GM12878 (cell line): ENCODE measurements at regions not wholly inside any gene's neighbourhood (a gene's known extent, or its start where the extent isn't known, plus 50 kb on each side); places are given as distances from the start of the nearest gene placed in this dataset.

ENCODE experiments used
- CHD2 ChIP-seq: IDR thresholded peaks from 2 replicates; pipeline ENCODE4 v1.6.1; 2011; ENCODE audit warnings: low read depth, low read length, improper control_type of control experiment, borderline replicate concordance
- DPF2 ChIP-seq: fragments of 450-650 bp; IDR thresholded peaks from 2 replicates; pipeline ENCODE4 v1.6.1; 2017; ENCODE audit warnings: mild to moderate bottlenecking
- ETV6 ChIP-seq, 2 experiments: fragments of 450-650 bp in 1 of 2; IDR thresholded peaks in 1 of 2; conservative IDR thresholded peaks in 1 of 2; 2 replicates each; pipeline ENCODE4 v1.6.1; 2014; ENCODE audit warnings: antibody characterized with exemption in 1 of 2, borderline replicate concordance in 1 of 2, low read depth in 1 of 2, mild to moderate bottlenecking in 1 of 2, moderate library complexity in 1 of 2
- FOS ChIP-seq: IDR thresholded peaks from 3 replicates; pipeline ENCODE4 v1.6.1; 2011; ENCODE audit warnings: borderline replicate concordance; ENCODE audit not compliant: insufficient read length; ENCODE audit errors: extremely low read depth
- HCFC1 ChIP-seq: fragments of 150-350 bp; IDR thresholded peaks from 2 replicates; pipeline ENCODE4 v1.6.1; 2014; ENCODE audit warnings: low read length
- KDM1A ChIP-seq: fragments of 200-600 bp; sonication (generic); IDR thresholded peaks from 2 replicates; pipeline ENCODE4 v1.6.1; 2016; ENCODE audit warnings: borderline replicate concordance
- MTA3 ChIP-seq: IDR thresholded peaks from 2 replicates; pipeline ENCODE4 v1.6.1; 2012; ENCODE audit warnings: low read length, inconsistent platforms, borderline replicate concordance
- NBN ChIP-seq: fragments of 450-650 bp; IDR thresholded peaks from 2 replicates; pipeline ENCODE4 v1.6.1; 2016
- SREBF1 ChIP-seq: IDR thresholded peaks from 2 replicates; pipeline ENCODE4 v1.6.1; 2012; ENCODE audit warnings: mild to moderate bottlenecking, low read length
- YBX1 ChIP-seq: fragments of 450-650 bp; IDR thresholded peaks from 2 replicates; pipeline ENCODE4 v1.6.1; 2016; ENCODE audit warnings: antibody characterized with exemption
- YY1 ChIP-seq: IDR thresholded peaks from 2 replicates; pipeline ENCODE4 v1.6.1; 2011; ENCODE audit warnings: low read depth, mild to moderate bottlenecking, low read length
- TF ChIP-seq, protein P1 (sequence below): fragments of 450-650 bp; IDR thresholded peaks from 2 replicates; pipeline ENCODE4 v1.6.1; 2017; ENCODE audit warnings: mild to moderate bottlenecking, moderate library complexity
- TF ChIP-seq, protein P2 (sequence below): fragments of 450-650 bp; IDR thresholded peaks from 2 replicates; pipeline ENCODE4 v1.6.1; 2014; ENCODE audit warnings: mild to moderate bottlenecking
- TF ChIP-seq, protein P3 (sequence below): fragments of 450-650 bp; formaldehyde crosslinking; IDR thresholded peaks from 2 replicates; pipeline ENCODE4 v1.5.0; 2022; ENCODE audit warnings: mild to moderate bottlenecking, missing genetic modification characterization
- TF ChIP-seq, protein P4 (sequence below): fragments of 450-650 bp; IDR thresholded peaks from 2 replicates; pipeline ENCODE4 v1.6.1; 2016; ENCODE audit warnings: mild to moderate bottlenecking
- TF ChIP-seq, protein P5 (sequence below): fragments of 450-650 bp; IDR thresholded peaks from 2 replicates; pipeline ENCODE4 v1.6.1; 2017; ENCODE audit warnings: low read depth, mild to moderate bottlenecking, moderate library complexity

DNA sequence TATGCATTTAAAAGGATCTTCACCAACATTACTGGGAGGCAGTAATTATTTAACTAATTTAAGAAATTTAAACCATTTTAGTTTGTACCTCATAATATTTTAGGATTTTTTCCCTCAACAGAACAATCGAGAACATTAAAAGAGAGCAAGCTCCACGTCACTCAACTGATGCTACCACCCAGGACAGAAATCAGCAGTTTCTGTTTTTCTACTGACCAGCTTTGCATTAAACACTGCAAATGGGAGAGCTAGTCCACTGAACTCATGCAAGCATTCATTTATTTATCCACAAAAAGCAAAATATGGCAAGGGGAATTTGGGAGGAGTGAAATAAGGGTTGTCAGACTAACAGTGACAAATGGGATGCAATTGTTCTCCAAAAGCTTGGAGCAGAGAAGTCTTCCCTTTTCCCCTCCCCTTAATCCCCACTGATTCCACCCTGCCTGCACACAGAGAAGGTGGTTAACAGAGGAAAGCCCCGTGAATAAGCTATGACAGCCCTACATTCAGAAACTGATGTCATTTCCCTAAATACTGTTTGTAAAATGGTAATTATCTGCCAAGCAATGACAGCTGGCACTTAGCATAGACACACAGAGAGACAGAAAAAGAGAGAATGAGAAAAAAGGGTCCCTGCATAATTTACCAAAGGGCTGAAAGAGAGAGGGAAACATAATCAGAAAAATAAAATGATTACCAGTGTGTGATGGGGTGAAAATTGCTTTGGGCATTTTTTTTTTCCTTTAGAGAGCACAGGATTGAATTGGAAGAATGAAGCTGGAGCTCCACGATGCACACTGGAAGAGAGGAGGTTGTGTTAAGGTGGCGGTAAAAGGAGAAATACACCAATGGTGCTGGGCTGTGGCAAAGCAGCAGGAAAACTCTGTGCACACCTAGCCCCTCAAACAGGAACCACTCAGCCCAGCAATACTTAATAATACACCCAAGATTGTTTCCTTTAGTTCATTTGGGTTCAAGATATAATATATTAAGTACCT, 777.4 kb downstream of the TUSC7 start (continued):
- TF ChIP-seq, protein P1, sequence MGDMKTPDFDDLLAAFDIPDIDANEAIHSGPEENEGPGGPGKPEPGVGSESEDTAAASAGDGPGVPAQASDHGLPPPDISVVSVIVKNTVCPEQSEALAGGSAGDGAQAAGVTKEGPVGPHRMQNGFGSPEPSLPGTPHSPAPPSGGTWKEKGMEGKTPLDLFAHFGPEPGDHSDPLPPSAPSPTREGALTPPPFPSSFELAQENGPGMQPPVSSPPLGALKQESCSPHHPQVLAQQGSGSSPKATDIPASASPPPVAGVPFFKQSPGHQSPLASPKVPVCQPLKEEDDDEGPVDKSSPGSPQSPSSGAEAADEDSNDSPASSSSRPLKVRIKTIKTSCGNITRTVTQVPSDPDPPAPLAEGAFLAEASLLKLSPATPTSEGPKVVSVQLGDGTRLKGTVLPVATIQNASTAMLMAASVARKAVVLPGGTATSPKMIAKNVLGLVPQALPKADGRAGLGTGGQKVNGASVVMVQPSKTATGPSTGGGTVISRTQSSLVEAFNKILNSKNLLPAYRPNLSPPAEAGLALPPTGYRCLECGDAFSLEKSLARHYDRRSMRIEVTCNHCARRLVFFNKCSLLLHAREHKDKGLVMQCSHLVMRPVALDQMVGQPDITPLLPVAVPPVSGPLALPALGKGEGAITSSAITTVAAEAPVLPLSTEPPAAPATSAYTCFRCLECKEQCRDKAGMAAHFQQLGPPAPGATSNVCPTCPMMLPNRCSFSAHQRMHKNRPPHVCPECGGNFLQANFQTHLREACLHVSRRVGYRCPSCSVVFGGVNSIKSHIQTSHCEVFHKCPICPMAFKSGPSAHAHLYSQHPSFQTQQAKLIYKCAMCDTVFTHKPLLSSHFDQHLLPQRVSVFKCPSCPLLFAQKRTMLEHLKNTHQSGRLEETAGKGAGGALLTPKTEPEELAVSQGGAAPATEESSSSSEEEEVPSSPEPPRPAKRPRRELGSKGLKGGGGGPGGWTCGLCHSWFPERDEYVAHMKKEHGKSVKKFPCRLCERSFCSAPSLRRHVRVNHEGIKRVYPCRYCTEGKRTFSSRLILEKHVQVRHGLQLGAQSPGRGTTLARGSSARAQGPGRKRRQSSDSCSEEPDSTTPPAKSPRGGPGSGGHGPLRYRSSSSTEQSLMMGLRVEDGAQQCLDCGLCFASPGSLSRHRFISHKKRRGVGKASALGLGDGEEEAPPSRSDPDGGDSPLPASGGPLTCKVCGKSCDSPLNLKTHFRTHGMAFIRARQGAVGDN, result peak; percentile 63
- TF ChIP-seq YY1 (no peak), FOS (no peak), MTA3 (no peak), KDM1A (no peak), HCFC1 (no peak), CHD2 (no peak), DPF2 (peak; percentile 84; the same call in 1 of the 2 replicates), ETV6 (conservative IDR thresholded peaks at IDR 0.05 in 1 of 2, IDR thresholded peaks at IDR 0.05 in 1 of 2; ENCODE audit: borderline replicate concordance in 1 of 2, low read depth in 1 of 2) (no peak), NBN (peak; percentile 87), SREBF1 (no peak), YBX1 (no peak)
- TF ChIP-seq, protein P2, sequence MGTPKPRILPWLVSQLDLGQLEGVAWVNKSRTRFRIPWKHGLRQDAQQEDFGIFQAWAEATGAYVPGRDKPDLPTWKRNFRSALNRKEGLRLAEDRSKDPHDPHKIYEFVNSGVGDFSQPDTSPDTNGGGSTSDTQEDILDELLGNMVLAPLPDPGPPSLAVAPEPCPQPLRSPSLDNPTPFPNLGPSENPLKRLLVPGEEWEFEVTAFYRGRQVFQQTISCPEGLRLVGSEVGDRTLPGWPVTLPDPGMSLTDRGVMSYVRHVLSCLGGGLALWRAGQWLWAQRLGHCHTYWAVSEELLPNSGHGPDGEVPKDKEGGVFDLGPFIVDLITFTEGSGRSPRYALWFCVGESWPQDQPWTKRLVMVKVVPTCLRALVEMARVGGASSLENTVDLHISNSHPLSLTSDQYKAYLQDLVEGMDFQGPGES, result no peak
- TF ChIP-seq, protein P3, sequence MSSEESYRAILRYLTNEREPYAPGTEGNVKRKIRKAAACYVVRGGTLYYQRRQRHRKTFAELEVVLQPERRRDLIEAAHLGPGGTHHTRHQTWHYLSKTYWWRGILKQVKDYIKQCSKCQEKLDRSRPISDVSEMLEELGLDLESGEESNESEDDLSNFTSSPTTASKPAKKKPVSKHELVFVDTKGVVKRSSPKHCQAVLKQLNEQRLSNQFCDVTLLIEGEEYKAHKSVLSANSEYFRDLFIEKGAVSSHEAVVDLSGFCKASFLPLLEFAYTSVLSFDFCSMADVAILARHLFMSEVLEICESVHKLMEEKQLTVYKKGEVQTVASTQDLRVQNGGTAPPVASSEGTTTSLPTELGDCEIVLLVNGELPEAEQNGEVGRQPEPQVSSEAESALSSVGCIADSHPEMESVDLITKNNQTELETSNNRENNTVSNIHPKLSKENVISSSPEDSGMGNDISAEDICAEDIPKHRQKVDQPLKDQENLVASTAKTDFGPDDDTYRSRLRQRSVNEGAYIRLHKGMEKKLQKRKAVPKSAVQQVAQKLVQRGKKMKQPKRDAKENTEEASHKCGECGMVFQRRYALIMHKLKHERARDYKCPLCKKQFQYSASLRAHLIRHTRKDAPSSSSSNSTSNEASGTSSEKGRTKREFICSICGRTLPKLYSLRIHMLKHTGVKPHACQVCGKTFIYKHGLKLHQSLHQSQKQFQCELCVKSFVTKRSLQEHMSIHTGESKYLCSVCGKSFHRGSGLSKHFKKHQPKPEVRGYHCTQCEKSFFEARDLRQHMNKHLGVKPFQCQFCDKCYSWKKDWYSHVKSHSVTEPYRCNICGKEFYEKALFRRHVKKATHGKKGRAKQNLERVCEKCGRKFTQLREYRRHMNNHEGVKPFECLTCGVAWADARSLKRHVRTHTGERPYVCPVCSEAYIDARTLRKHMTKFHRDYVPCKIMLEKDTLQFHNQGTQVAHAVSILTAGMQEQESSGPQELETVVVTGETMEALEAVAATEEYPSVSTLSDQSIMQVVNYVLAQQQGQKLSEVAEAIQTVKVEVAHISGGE, result no peak
- TF ChIP-seq, protein P4, sequence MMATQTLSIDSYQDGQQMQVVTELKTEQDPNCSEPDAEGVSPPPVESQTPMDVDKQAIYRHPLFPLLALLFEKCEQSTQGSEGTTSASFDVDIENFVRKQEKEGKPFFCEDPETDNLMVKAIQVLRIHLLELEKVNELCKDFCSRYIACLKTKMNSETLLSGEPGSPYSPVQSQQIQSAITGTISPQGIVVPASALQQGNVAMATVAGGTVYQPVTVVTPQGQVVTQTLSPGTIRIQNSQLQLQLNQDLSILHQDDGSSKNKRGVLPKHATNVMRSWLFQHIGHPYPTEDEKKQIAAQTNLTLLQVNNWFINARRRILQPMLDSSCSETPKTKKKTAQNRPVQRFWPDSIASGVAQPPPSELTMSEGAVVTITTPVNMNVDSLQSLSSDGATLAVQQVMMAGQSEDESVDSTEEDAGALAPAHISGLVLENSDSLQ, result peak; percentile 90
- TF ChIP-seq, protein P5, sequence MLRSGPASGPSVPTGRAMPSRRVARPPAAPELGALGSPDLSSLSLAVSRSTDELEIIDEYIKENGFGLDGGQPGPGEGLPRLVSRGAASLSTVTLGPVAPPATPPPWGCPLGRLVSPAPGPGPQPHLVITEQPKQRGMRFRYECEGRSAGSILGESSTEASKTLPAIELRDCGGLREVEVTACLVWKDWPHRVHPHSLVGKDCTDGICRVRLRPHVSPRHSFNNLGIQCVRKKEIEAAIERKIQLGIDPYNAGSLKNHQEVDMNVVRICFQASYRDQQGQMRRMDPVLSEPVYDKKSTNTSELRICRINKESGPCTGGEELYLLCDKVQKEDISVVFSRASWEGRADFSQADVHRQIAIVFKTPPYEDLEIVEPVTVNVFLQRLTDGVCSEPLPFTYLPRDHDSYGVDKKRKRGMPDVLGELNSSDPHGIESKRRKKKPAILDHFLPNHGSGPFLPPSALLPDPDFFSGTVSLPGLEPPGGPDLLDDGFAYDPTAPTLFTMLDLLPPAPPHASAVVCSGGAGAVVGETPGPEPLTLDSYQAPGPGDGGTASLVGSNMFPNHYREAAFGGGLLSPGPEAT, result peak; percentile 98
